K562 (cell line): ENCODE measurements at regions not wholly inside any gene's neighbourhood (a gene's known extent, or its start where the extent isn't known, plus 50 kb on each side); places are given as distances from the start of the nearest gene placed in this dataset.
A peak's percentile ranks its signal among the peaks of the same experiment; 100 is the strongest.

Experiments used
- ATAC-seq: fragments of 200-7000 bp; cut with Tn5 transposase; 3 replicates; pipeline ENCODE4 v1.9.1; 2020; ENCODE audit warnings: moderate library complexity
- BruUV-seq: library from RNA; stranded (reverse); fragments of 400-500 nt; replicated peaks from 2 replicates; lab custom pipeline; 2021; lab: Mats Ljungman, UMichigan
- CTCF ChIA-PET: fragments of 300-600 bp; formaldehyde crosslinking; extraction: SDS; loops from one replicate; lab custom pipeline; 2021; ENCODE audit warnings: low intra/inter-chr PET ratio; lab: Yijun Ruan, JAX
- POLR2A ChIA-PET: fragments of 300-600, 350-650 bp; sonication (Branson Sonifier 250); formaldehyde crosslinking; extraction: SDS; loops from one replicate; lab custom pipeline; 2021; ENCODE audit warnings: antibody characterized with exemption, inconsistent platforms; lab: Yijun Ruan, JAX
- DNase-seq, 4 experiments: peaks; one replicate each; pipeline versions ENCODE4 v3.0.0 to v3.0.0-alpha.2; 2011 to 2018; ENCODE audit warnings: low spot score in 3 of 4, mixed read lengths in 3 of 4; ENCODE audit errors: extremely low read depth in 1 of 4
- FAIRE-seq: peaks from 2 replicates; lab custom pipeline; 2011; peaks lifted over from hg19 to GRCh38; lab: Jason Lieb, UNC
- H2AFZ ChIP-seq: 2 replicates; pipeline ENCODE4 v1.6.0; 2011; ENCODE audit warnings: low read depth, low read length, control low read depth, inconsistent platforms
- H3K27ac ChIP-seq: fragments of 200-600 bp; 3 replicates; pipeline ENCODE4 v1.8.0; 2011; ENCODE audit warnings: low read depth, mild to moderate bottlenecking, control low read depth, inconsistent platforms, low read length, moderate library complexity, mixed read lengths; ENCODE audit errors: extremely low read depth
- H3K27me3 ChIP-seq, 2 experiments: fragments of 300-600 bp in 1 of 2; 2 replicates in 1 of 2; 3 replicates in 1 of 2; pipeline versions ENCODE4 v1.6.0 to v1.8.0; 2011; ENCODE audit warnings: inconsistent platforms in 2 of 2, low read length in 2 of 2, mild to moderate bottlenecking in 1 of 2, mixed read lengths in 1 of 2, moderate library complexity in 1 of 2; ENCODE audit not compliant: control insufficient read depth in 2 of 2, insufficient read depth in 2 of 2
- H3K36me3 ChIP-seq: fragments of 300-600 bp; 3 replicates; pipeline ENCODE4 v1.8.0; 2011; ENCODE audit warnings: mild to moderate bottlenecking, low read length, inconsistent platforms; ENCODE audit not compliant: control insufficient read depth, insufficient read depth
- H3K4me1 ChIP-seq, 2 experiments: fragments of 200-600 bp in 1 of 2; replicated peaks in 1 of 2; 2 replicates in 1 of 2; 3 replicates in 1 of 2; pipeline versions ENCODE4 v1.5.1 to v1.8.0; 2011; ENCODE audit warnings: inconsistent platforms in 2 of 2, low read length in 2 of 2, mild to moderate bottlenecking in 1 of 2, mixed read lengths in 1 of 2, moderate library complexity in 1 of 2; ENCODE audit not compliant: control insufficient read depth in 2 of 2, insufficient read depth in 2 of 2
- H3K4me2 ChIP-seq: 2 replicates; pipeline ENCODE4 v1.6.1; 2011; ENCODE audit warnings: low read length, control low read depth, inconsistent platforms, mixed read lengths; ENCODE audit not compliant: insufficient read depth
- H3K4me3 ChIP-seq: fragments of 200-600 bp; sonication (generic), shearing (Covaris generic); 2 replicates; pipeline ENCODE4 v1.5.1; 2016; ENCODE audit warnings: control low read depth, inconsistent platforms
- H3K79me2 ChIP-seq: fragments of 200-600 bp; 3 replicates; pipeline ENCODE4 v1.8.0; 2011; ENCODE audit warnings: low read length, inconsistent platforms; ENCODE audit not compliant: control insufficient read depth, insufficient read depth
- H3K9ac ChIP-seq, 2 experiments: 2 replicates each; pipeline versions ENCODE4 v1.6.0 to v1.6.1; 2011; ENCODE audit warnings: low read depth in 2 of 2, low read length in 2 of 2, control low read depth in 1 of 2, inconsistent platforms in 1 of 2, mild to moderate bottlenecking in 1 of 2, mixed read lengths in 1 of 2; ENCODE audit not compliant: insufficient read depth in 1 of 2
- H3K9me1 ChIP-seq: one replicate; pipeline ENCODE4 v1.6.0; 2011; ENCODE audit warnings: inconsistent platforms, mild to moderate bottlenecking, low read length, moderate library complexity; ENCODE audit not compliant: control insufficient read depth, insufficient read depth
- H3K9me3 ChIP-seq: replicated peaks from 2 replicates; pipeline ENCODE4 v1.5.1; 2011; ENCODE audit warnings: low read depth, low read length, inconsistent platforms; ENCODE audit not compliant: control insufficient read depth, insufficient read depth
- H4K20me1 ChIP-seq: replicated peaks from 2 replicates; pipeline ENCODE4 v1.6.1; 2011; ENCODE audit warnings: low read length, inconsistent platforms, mixed read lengths; ENCODE audit not compliant: control insufficient read depth, insufficient read depth
- ARID1B ChIP-seq: fragments of 450-650 bp; IDR thresholded peaks from 2 replicates; pipeline ENCODE4 v1.6.1; 2016; ENCODE audit warnings: antibody characterized with exemption, mild to moderate bottlenecking, inconsistent platforms
- COPS2 ChIP-seq: fragments of 450-650 bp; conservative IDR thresholded peaks from 2 replicates; pipeline ENCODE4 v1.6.1; 2016; ENCODE audit warnings: mild to moderate bottlenecking, moderate library complexity
- CREM ChIP-seq: IDR thresholded peaks from 2 replicates; pipeline ENCODE4 v1.6.1; 2014; ENCODE audit warnings: antibody characterized with exemption, low read depth
- FOSL1 ChIP-seq: fragments of 200-800 bp; sonication (Bioruptor generic); conservative IDR thresholded peaks from 2 replicates; pipeline ENCODE4 v1.6.1; 2016; ENCODE audit warnings: missing genetic modification characterization, missing compliant biosample characterization
- FOXK2 ChIP-seq, 2 experiments: fragments of 450-650 bp; IDR thresholded peaks in 1 of 2; conservative IDR thresholded peaks in 1 of 2; 2 replicates each; pipeline ENCODE4 v1.6.1; 2016; ENCODE audit warnings: low read depth in 2 of 2, mild to moderate bottlenecking in 1 of 2
- L3MBTL2 ChIP-seq: fragments of 450-650 bp; IDR thresholded peaks from 2 replicates; pipeline ENCODE4 v1.6.1; 2016; ENCODE audit warnings: mild to moderate bottlenecking, moderate library complexity
- MEIS2 ChIP-seq: fragments of 450-650 bp; IDR thresholded peaks from 2 replicates; pipeline ENCODE4 v1.6.1; 2014; ENCODE audit warnings: mild to moderate bottlenecking; ENCODE audit not compliant: partially characterized antibody
- MNT ChIP-seq, 2 experiments: fragments of 450-650 bp; conservative IDR thresholded peaks; 2 replicates each; pipeline ENCODE4 v1.6.1; 2017; ENCODE audit warnings: mild to moderate bottlenecking in 2 of 2, moderate library complexity in 2 of 2
- NR2C2 ChIP-seq, 2 experiments: fragments of 200-800 bp in 1 of 2; sonication (Bioruptor generic) in 1 of 2; sonication (generic) in 1 of 2; formaldehyde crosslinking in 1 of 2; IDR thresholded peaks; 2 replicates each; pipeline versions ENCODE4 v1.6.1 to v1.8.0; 2016 to 2022; ENCODE audit warnings: mild to moderate bottlenecking in 1 of 2, missing compliant biosample characterization in 1 of 2, missing genetic modification characterization in 1 of 2, missing genetic modification reagents in 1 of 2
- NRF1 ChIP-seq, 2 experiments: fragments of 450-650 bp; IDR thresholded peaks in 1 of 2; conservative IDR thresholded peaks in 1 of 2; 2 replicates each; pipeline ENCODE4 v1.6.1; 2014; ENCODE audit warnings: mild to moderate bottlenecking in 2 of 2
- SRF ChIP-seq, 2 experiments: fragments of 250-450, 450-650 bp in 1 of 2; sonication (Bioruptor Pico) in 1 of 2; sonication (generic) in 1 of 2; formaldehyde crosslinking; IDR thresholded peaks; 2 replicates each; pipeline versions ENCODE4 v1.5.0 to v1.5.1; 2020 to 2022; ENCODE audit warnings: mild to moderate bottlenecking in 1 of 2, missing genetic modification reagents in 1 of 2
- VEZF1 ChIP-seq: fragments of 200-800 bp; sonication (Bioruptor generic); IDR thresholded peaks from 2 replicates; pipeline ENCODE4 v1.6.1; 2017; ENCODE audit warnings: missing genetic modification characterization, missing compliant biosample characterization
- YY1 ChIP-seq, 3 experiments: IDR thresholded peaks; 2 replicates each; pipeline ENCODE4 v1.6.1; 2011; ENCODE audit warnings: low read length in 2 of 3, mild to moderate bottlenecking in 2 of 3, moderate library complexity in 2 of 3, borderline replicate concordance in 1 of 3, control low read depth in 1 of 3, low read depth in 1 of 3; ENCODE audit not compliant: insufficient read depth in 3 of 3, insufficient replicate concordance in 2 of 3, control insufficient read depth in 1 of 3, insufficient read length in 1 of 3; ENCODE audit errors: extremely low read depth in 1 of 3
- WGBS: fragments of 100-300 bp; shearing (Covaris generic); methylation state at CpG from one replicate; pipeline ENCODE4 v1.1.6; 2016; ENCODE audit warnings: low coverage, mixed read lengths; ENCODE audit not compliant: insufficient coverage; ENCODE audit errors: missing lambda C conversion rate; 5-methylcytosine and 5-hydroxymethylcytosine counted together
- in situ Hi-C: fragments of 300-500 bp; cut with MboI; formaldehyde crosslinking; loops from 4 replicates; pipeline ENCODE4 v1.15.0; 2018; ENCODE audit warnings: inconsistent platforms, mixed read lengths
- intact Hi-C: fragments of 100-400 bp; cut with micrococcal nuclease; formaldehyde crosslinking; loops from 2 replicates; pipeline ENCODE4 v1.14.2; 2022
- TF ChIP-seq, protein P1 (sequence below): sonication (generic); formaldehyde crosslinking; IDR thresholded peaks from 2 replicates; pipeline ENCODE4 v1.8.0; 2022; ENCODE audit warnings: missing genetic modification reagents, mild to moderate bottlenecking, moderate library complexity, borderline replicate concordance
- TF ChIP-seq, protein P2 (sequence below): sonication (generic); formaldehyde crosslinking; IDR thresholded peaks from 2 replicates; pipeline ENCODE4 v1.9.0; 2022; ENCODE audit warnings: mild to moderate bottlenecking, missing genetic modification reagents

- DNase-seq (peak; percentile 23 to 65 (median 47)), ATAC-seq (peak; percentile 94), FAIRE-seq (peak; percentile 91)
- Histone ChIP-seq H3K27me3 (no peaks in the 10 kb centered on the region), H3K79me2 (no peaks in the 10 kb centered on the region), H3K36me3 (no peaks in the 10 kb centered on the region), H4K20me1 (no peaks in the 10 kb centered on the region), H3K4me1 (peaks cover 9 to 17% of the 10 kb centered on the region in 2 experiments), H3K9me1 (no peaks in the 10 kb centered on the region), H3K9ac (peak overlapping the region; percentile 60 to 87), H2AFZ (peak overlapping the region; percentile 91), H3K27ac (peak overlapping the region; percentile 76), H3K4me3 (peak overlapping the region; percentile 31), H3K9me3 (no peaks in the 10 kb centered on the region), H3K4me2 (peak overlapping the region; percentile 76)
- 7% methylated on average over 11 of the region's 11 CpGs for WGBS
- in situ Hi-C loops, result no loop called here
- CTCF ChIA-PET, result no interaction called here
- BruUV-seq, result no TSS peak
- intact Hi-C loops, result no loop called here
- POLR2A ChIA-PET, result interaction anchor here (1.0 kb wide), 1 partner anchor 12 kb away, joined by 5 read pairs; no protein-coding TSS in a partner anchor
- TF ChIP-seq YY1 (IDR thresholded peaks at IDR 0.05; ENCODE audit: borderline replicate concordance in 1 of 3, control insufficient read depth in 1 of 3, extremely low read depth in 1 of 3, insufficient read depth in 3 of 3, insufficient read length in 1 of 3, insufficient replicate concordance in 2 of 3, low read depth in 1 of 3, low read length in 2 of 3) (peak in 2 of 3 experiments; percentile 15 to 26), COPS2 (no peak), FOSL1 (peak; percentile 94), CREM (peak; percentile 20; the same call in 1 of the 2 replicates), SRF (CRISPR knock-in tag; IDR thresholded peaks at IDR 0.05) (0 out of 4 replicates have a peak, but pooled peaks of 1 of the 2 experiments have one; percentile 18), MEIS2 (peak; percentile 39), MNT (conservative IDR thresholded peaks at IDR 0.05) (0 out of 4 replicates have a peak, but pooled peaks of 1 of the 2 experiments have one; percentile 36), NRF1 (conservative IDR thresholded peaks at IDR 0.05 in 1 of 2, IDR thresholded peaks at IDR 0.05 in 1 of 2) (peak; percentile 23 to 37; a peak in 2 of 4 replicates), ARID1B (peak; percentile 62), VEZF1 (CRISPR knock-in tag) (0 out of 2 replicates have a peak, but pooled peaks have one; percentile 20), L3MBTL2 (0 out of 2 replicates have a peak, but pooled peaks have one; percentile 16), NR2C2 (CRISPR knock-in tag; IDR thresholded peaks at IDR 0.05) (no peak), NR2C2 (tag; IDR thresholded peaks at IDR 0.05) (peak; percentile 30; the same call in 1 of the 2 replicates), FOXK2 (conservative IDR thresholded peaks at IDR 0.05 in 1 of 2, IDR thresholded peaks at IDR 0.05 in 1 of 2; ENCODE audit: low read depth in 2 of 2) (peak in 1 of 2 experiments; percentile 22; a peak in 2 of 4 replicates)
- TF ChIP-seq, protein P1, sequence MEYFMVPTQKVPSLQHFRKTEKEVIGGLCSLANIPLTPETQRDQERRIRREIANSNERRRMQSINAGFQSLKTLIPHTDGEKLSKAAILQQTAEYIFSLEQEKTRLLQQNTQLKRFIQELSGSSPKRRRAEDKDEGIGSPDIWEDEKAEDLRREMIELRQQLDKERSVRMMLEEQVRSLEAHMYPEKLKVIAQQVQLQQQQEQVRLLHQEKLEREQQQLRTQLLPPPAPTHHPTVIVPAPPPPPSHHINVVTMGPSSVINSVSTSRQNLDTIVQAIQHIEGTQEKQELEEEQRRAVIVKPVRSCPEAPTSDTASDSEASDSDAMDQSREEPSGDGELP (CRISPR knock-in tag), result peak; percentile 93
- TF ChIP-seq, protein P2, sequence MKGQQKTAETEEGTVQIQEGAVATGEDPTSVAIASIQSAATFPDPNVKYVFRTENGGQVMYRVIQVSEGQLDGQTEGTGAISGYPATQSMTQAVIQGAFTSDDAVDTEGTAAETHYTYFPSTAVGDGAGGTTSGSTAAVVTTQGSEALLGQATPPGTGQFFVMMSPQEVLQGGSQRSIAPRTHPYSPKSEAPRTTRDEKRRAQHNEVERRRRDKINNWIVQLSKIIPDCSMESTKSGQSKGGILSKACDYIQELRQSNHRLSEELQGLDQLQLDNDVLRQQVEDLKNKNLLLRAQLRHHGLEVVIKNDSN (CRISPR knock-in tag), result peak; percentile 69
Observed at GRCh38 chr2:241965931-241966412, 96.4 kb downstream of the RTP5 start.
